ENCODE measurements at regions not wholly inside any gene's neighbourhood (a gene's known extent, or its start where the extent isn't known, plus 50 kb on each side); places are given as distances from the start of the nearest gene placed in this dataset.

DNA sequence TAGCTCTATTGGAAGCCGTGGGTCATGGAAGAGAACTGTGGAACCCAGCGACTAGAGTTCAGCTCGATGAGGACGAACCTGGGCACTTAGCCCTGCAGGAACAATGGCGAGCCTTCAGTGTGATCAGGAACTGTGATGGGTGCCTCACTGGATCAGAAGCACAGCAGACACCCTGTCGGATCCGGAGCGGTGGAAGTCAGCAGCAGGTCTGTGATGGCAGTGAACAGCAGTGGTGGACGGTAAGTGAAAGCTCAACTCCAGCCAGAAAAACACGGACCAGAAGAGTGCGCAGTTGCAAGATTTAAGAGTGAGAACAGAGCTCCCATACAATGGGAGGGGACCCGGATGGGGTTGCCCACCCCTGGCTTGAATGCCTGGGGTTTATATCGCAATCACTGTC lies 282.2 kb downstream of the NSUN3 start:
- no peak overlapping the region for H3K4me2 ChIP-seq
- Mint-ChIP-seq H3K27me3 (ENCODE audit: insufficient read depth, low read depth) (peaks cover 2% of the 10 kb centered on the region), H3K36me3 (no peaks in the 10 kb centered on the region), H3K4me3 (no peak overlapping the region), H3K4me1 (no peaks in the 10 kb centered on the region), H3K9me3 (peaks cover 3% of the 10 kb centered on the region), H3K27ac (no peak overlapping the region)
- H3K4me3 ChIP-seq: no peak overlapping the region
- no peaks in the 10 kb centered on the region for H3F3A ChIP-seq (ENCODE audit: low read depth)
- H4K20me1 ChIP-seq (ENCODE audit: low read depth): no peaks in the 10 kb centered on the region
- no peaks in the 10 kb centered on the region for H3K9me3 ChIP-seq (ENCODE audit: low read depth)
- TF ChIP-seq CTCF (IDR thresholded peaks at IDR 0.05) (no peak), EZH2phosphoT487 (IDR thresholded peaks at IDR 0.05) (no peak), EZH2 (IDR thresholded peaks at IDR 0.05) (no peak)
- no peak overlapping the region for H2AFZ ChIP-seq (replicated peaks)
- no peaks in the 10 kb centered on the region for H3K36me3 ChIP-seq
- H3K9ac ChIP-seq: no peak overlapping the region
- no peak overlapping the region for H3K27ac ChIP-seq
- no peak for DNase-seq (ENCODE audit: low spot score)
- H3K4me1 ChIP-seq: no peaks in the 10 kb centered on the region
- H3K79me2 ChIP-seq (ENCODE audit: low read depth): no peaks in the 10 kb centered on the region
- no peaks in the 10 kb centered on the region for H3K27me3 ChIP-seq

GRCh38 chr3:94349310-94349878 lies 286.5 kb downstream of the NSUN3 start:
- Histone ChIP-seq H3K4me1 (no peaks in the 10 kb centered on the region), H3K36me3 (no peaks in the 10 kb centered on the region), H3K4me3 (no peak overlapping the region), H3F3A (ENCODE audit: low read depth) (no peaks in the 10 kb centered on the region), H2AFZ (replicated peaks) (no peak overlapping the region), H3K27me3 (no peaks in the 10 kb centered on the region), H3K27ac (no peak overlapping the region), H3K79me2 (ENCODE audit: low read depth) (no peaks in the 10 kb centered on the region), H4K20me1 (ENCODE audit: low read depth) (no peaks in the 10 kb centered on the region), H3K9ac (no peak overlapping the region), H3K9me3 (ENCODE audit: low read depth) (no peaks in the 10 kb centered on the region), H3K4me2 (no peak overlapping the region)
- Mint-ChIP-seq H3K4me3 (no peak overlapping the region), H3K36me3 (no peaks in the 10 kb centered on the region), H3K27ac (no peak overlapping the region), H3K4me1 (no peaks in the 10 kb centered on the region), H3K9me3 (peaks cover 3% of the 10 kb centered on the region), H3K27me3 (ENCODE audit: insufficient read depth, low read depth) (peaks cover 2% of the 10 kb centered on the region)
- peak; percentile 5 for DNase-seq (ENCODE audit: low spot score)
- no peak for TF ChIP-seq EZH2phosphoT487 (IDR thresholded peaks at IDR 0.05)
- no peak for TF ChIP-seq CTCF (IDR thresholded peaks at IDR 0.05)
- no peak for TF ChIP-seq EZH2 (IDR thresholded peaks at IDR 0.05)

DNA sequence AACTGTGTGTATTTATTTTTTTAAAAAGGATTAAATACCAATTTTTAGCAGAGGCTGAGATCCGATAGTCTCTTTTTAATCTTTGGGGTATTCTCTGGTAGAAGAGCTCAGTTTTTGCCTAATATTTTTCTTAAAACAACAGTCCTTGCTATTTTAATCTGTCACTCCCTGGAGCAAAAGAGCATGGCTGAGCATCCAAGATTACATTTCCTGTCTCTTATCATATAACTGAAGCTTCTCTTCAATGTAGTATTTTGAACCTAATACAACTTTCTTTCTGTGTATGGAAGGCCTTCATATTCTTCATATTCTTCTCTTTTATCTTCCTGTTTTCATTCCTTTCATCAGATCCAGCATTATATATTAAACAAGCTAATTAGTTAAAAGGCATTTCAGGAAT lies 293.7 kb downstream of the NSUN3 start:
- Histone ChIP-seq H4K20me1 (ENCODE audit: low read depth) (no peaks in the 10 kb centered on the region), H3K4me1 (no peaks in the 10 kb centered on the region), H3K36me3 (no peaks in the 10 kb centered on the region), H3F3A (ENCODE audit: low read depth) (no peaks in the 10 kb centered on the region), H3K27me3 (no peaks in the 10 kb centered on the region), H2AFZ (replicated peaks) (no peak overlapping the region), H3K79me2 (ENCODE audit: low read depth) (no peaks in the 10 kb centered on the region), H3K27ac (no peak overlapping the region), H3K9me3 (ENCODE audit: low read depth) (no peaks in the 10 kb centered on the region), H3K9ac (no peak overlapping the region), H3K4me3 (no peak overlapping the region), H3K4me2 (no peak overlapping the region)
- Mint-ChIP-seq H3K4me1 (peaks cover 16% of the 10 kb centered on the region), H3K9me3 (no peaks in the 10 kb centered on the region), H3K4me3 (no peak overlapping the region), H3K27me3 (ENCODE audit: insufficient read depth, low read depth) (peaks cover 4% of the 10 kb centered on the region), H3K27ac (no peak overlapping the region), H3K36me3 (no peaks in the 10 kb centered on the region)
- DNase-seq (ENCODE audit: low spot score): no peak
- no peak for TF ChIP-seq CTCF (IDR thresholded peaks at IDR 0.05)
- no peak for TF ChIP-seq EZH2phosphoT487 (IDR thresholded peaks at IDR 0.05)
- TF ChIP-seq EZH2 (IDR thresholded peaks at IDR 0.05): no peak

Measured in neural progenitor cell (in vitro differentiated cells).